ENCODE measurements at regions not wholly inside any gene's neighbourhood (a gene's known extent, or its start where the extent isn't known, plus 50 kb on each side); places are given as distances from the start of the nearest gene placed in this dataset.

GRCh38 chr15:62444104-62445022, 279.3 kb upstream of the C2CD4B start:
- no peak for DNase-seq (ENCODE audit: low read depth)

GRCh38 chr15:62445244-62445643, 280.2 kb upstream of the C2CD4B start:
- DNase-seq (ENCODE audit: low read depth) = no peak

- no peak for DNase-seq (ENCODE audit: low read depth)
Observed at GRCh38 chr15:62446984-62447383, 281.9 kb upstream of the C2CD4B start.

GRCh38 chr15:62447742-62448141, 282.7 kb upstream of the C2CD4B start:
- no peak for DNase-seq (ENCODE audit: low read depth)

- DNase-seq (ENCODE audit: low read depth) = no peak
Observed at GRCh38 chr15:62449638-62450037, 284.6 kb upstream of the C2CD4B start.

GRCh38 chr15:62450061-62450460, 285.0 kb upstream of the C2CD4B start:
- no peak for DNase-seq (ENCODE audit: low read depth)

GRCh38 chr15:62452026-62452425, 286.9 kb upstream of the C2CD4B start:
- DNase-seq (ENCODE audit: low read depth) = no peak

GRCh38 chr15:62452667-62453066, 287.6 kb upstream of the C2CD4B start:
- DNase-seq (ENCODE audit: low read depth) = no peak

GRCh38 chr15:62453375-62453774, 288.3 kb upstream of the C2CD4B start:
- DNase-seq (ENCODE audit: low read depth) = no peak

GRCh38 chr15:62453981-62454380, 288.9 kb upstream of the C2CD4B start:
- DNase-seq (ENCODE audit: low read depth) = no peak

GRCh38 chr15:62454567-62455172, 289.6 kb upstream of the C2CD4B start:
- no peak for DNase-seq (ENCODE audit: low read depth)

- no peak for DNase-seq (ENCODE audit: low read depth)
Observed at GRCh38 chr15:62455441-62455921, 290.4 kb upstream of the C2CD4B start.

GRCh38 chr15:62456011-62456920, 291.2 kb upstream of the C2CD4B start:
- DNase-seq (ENCODE audit: low read depth) = no peak

GRCh38 chr15:62457100-62457499, 292.0 kb upstream of the C2CD4B start:
- DNase-seq (ENCODE audit: low read depth) = no peak

- DNase-seq (ENCODE audit: low read depth) = no peak
Observed at GRCh38 chr15:62459875-62460274, 294.8 kb upstream of the C2CD4B start.

- no peak for DNase-seq (ENCODE audit: low read depth)
Observed at GRCh38 chr15:62462268-62462667, 297.2 kb upstream of the C2CD4B start.

GRCh38 chr15:62462721-62463120, 297.6 kb upstream of the C2CD4B start:
- no peak for DNase-seq (ENCODE audit: low read depth)

- no peak for DNase-seq (ENCODE audit: low read depth)
Observed at GRCh38 chr15:62464705-62465104, 299.6 kb upstream of the C2CD4B start.

- no peak for DNase-seq (ENCODE audit: low read depth)
Observed at GRCh38 chr15:62465173-62465572, 300.1 kb upstream of the C2CD4B start.

GRCh38 chr15:62469478-62469873, 304.4 kb upstream of the C2CD4B start:
- DNase-seq (ENCODE audit: low read depth) = no peak

- no peak for DNase-seq (ENCODE audit: low read depth)
Observed at GRCh38 chr15:62469874-62470688, 305.0 kb upstream of the C2CD4B start.
